ENCODE measurements at regions not wholly inside any gene's neighbourhood (a gene's known extent, or its start where the extent isn't known, plus 50 kb on each side); places are given as distances from the start of the nearest gene placed in this dataset.

- TF ChIP-seq CTCF (IDR thresholded peaks at IDR 0.05) = no peak
- TF ChIP-seq EP300 (IDR thresholded peaks at IDR 0.05) = no peak
- no peak for TF ChIP-seq POLR2A (IDR thresholded peaks at IDR 0.05)
- TF ChIP-seq POLR2AphosphoS5 (IDR thresholded peaks at IDR 0.05) = no peak
Measured at GRCh38 chr4:186782302-186782701, 58.6 kb upstream of the FAT1 start.
